IPS DF 6.9 (cell line): ENCODE measurements at regions not wholly inside any gene's neighbourhood (a gene's known extent, or its start where the extent isn't known, plus 50 kb on each side); places are given as distances from the start of the nearest gene placed in this dataset.
A peak's percentile ranks its signal among the peaks of the same experiment; 100 is the strongest.

Source experiments
- DNase-seq: peaks from one replicate; pipeline ENCODE4 v3.0.0-alpha.2; 2013; ENCODE audit warnings: low read depth, low spot score
- H3K27ac ChIP-seq: one replicate; pipeline ENCODE4 v1.5.1; 2013; ENCODE audit warnings: low read length, control low read depth
- H3K27me3 ChIP-seq: 2 replicates; pipeline ENCODE4 v1.6.1; 2013; ENCODE audit warnings: mild to moderate bottlenecking, low read length; ENCODE audit not compliant: control insufficient read depth, insufficient read depth
- H3K36me3 ChIP-seq: 2 replicates; pipeline ENCODE4 v1.6.1; 2013; ENCODE audit warnings: low read length; ENCODE audit not compliant: control insufficient read depth, insufficient read depth
- H3K4me1 ChIP-seq: 2 replicates; pipeline ENCODE4 v1.6.1; 2013; ENCODE audit warnings: low read length; ENCODE audit not compliant: control insufficient read depth, insufficient read depth
- H3K4me3 ChIP-seq: 2 replicates; pipeline ENCODE4 v1.5.1; 2013; ENCODE audit warnings: mild to moderate bottlenecking, low read length
- H3K9me3 ChIP-seq: 2 replicates; pipeline ENCODE4 v1.6.1; 2013; ENCODE audit warnings: low read length, inconsistent platforms; ENCODE audit not compliant: control insufficient read depth, insufficient read depth
- WGBS: extraction: QIAGEN DNeasy Blood & Tissue Kit; methylation state at CpG from one replicate; pipeline ENCODE4 v1.1.7; 2013; ENCODE audit warnings: mixed read lengths, missing lambda C conversion rate; ENCODE audit not compliant: insufficient read length, insufficient coverage; 5-methylcytosine and 5-hydroxymethylcytosine counted together

GRCh38 chr14:82055515-82056115 is 522.0 kb upstream of the SEL1L start:
- Histone ChIP-seq H3K4me1 (no peaks in the 10 kb centered on the region), H3K27ac (no peak overlapping the region), H3K9me3 (no peaks in the 10 kb centered on the region), H3K36me3 (no peaks in the 10 kb centered on the region), H3K4me3 (no peak overlapping the region), H3K27me3 (no peaks in the 10 kb centered on the region)
- no CpG with 5 or more reads among the region's 1 CpG for WGBS
- DNase-seq: no peak

GRCh38 chr14:82060219-82060618 is 526.6 kb upstream of the SEL1L start:
- Histone ChIP-seq H3K36me3 (no peaks in the 10 kb centered on the region), H3K4me1 (no peaks in the 10 kb centered on the region), H3K9me3 (no peaks in the 10 kb centered on the region), H3K27me3 (no peaks in the 10 kb centered on the region), H3K27ac (no peak overlapping the region), H3K4me3 (no peak overlapping the region)
- no CpG with 5 or more reads among the region's 3 CpGs for WGBS
- peak; percentile 63 for DNase-seq

GRCh38 chr14:82067221-82067875 is 533.7 kb upstream of the SEL1L start:
- no peaks in the 10 kb centered on the region for H3K27me3 ChIP-seq
- H3K36me3 ChIP-seq: no peaks in the 10 kb centered on the region
- no peaks in the 10 kb centered on the region for H3K9me3 ChIP-seq
- no peaks in the 10 kb centered on the region for H3K4me1 ChIP-seq
- no peak for DNase-seq
- no peak overlapping the region for H3K4me3 ChIP-seq
- WGBS: no CpG with 5 or more reads among the region's 11 CpGs
- no peak overlapping the region for H3K27ac ChIP-seq

GRCh38 chr14:82070040-82070439 is 536.4 kb upstream of the SEL1L start:
- H3K9me3 ChIP-seq: no peaks in the 10 kb centered on the region
- no peaks in the 10 kb centered on the region for H3K36me3 ChIP-seq
- WGBS: no CpG with 5 or more reads among the region's 3 CpGs
- no peak for DNase-seq
- H3K27ac ChIP-seq: no peak overlapping the region
- H3K4me1 ChIP-seq: no peaks in the 10 kb centered on the region
- no peak overlapping the region for H3K4me3 ChIP-seq
- H3K27me3 ChIP-seq: no peaks in the 10 kb centered on the region

GRCh38 chr14:82070753-82071152 is 537.1 kb upstream of the SEL1L start:
- no peaks in the 10 kb centered on the region for H3K36me3 ChIP-seq
- WGBS: no CpG with 5 or more reads among the region's 3 CpGs
- no peak overlapping the region for H3K27ac ChIP-seq
- H3K9me3 ChIP-seq: no peaks in the 10 kb centered on the region
- no peaks in the 10 kb centered on the region for H3K4me1 ChIP-seq
- DNase-seq: no peak
- H3K4me3 ChIP-seq: no peak overlapping the region
- H3K27me3 ChIP-seq: no peaks in the 10 kb centered on the region

- Histone ChIP-seq H3K9me3 (no peaks in the 10 kb centered on the region), H3K27ac (no peak overlapping the region), H3K4me3 (no peak overlapping the region), H3K4me1 (no peaks in the 10 kb centered on the region), H3K36me3 (no peaks in the 10 kb centered on the region), H3K27me3 (no peaks in the 10 kb centered on the region)
- no peak for DNase-seq
- WGBS: no CpG with 5 or more reads among the region's 2 CpGs
Observed at GRCh38 chr14:82073547-82073946, 539.9 kb upstream of the SEL1L start.

- peak; percentile 76 for DNase-seq
- Histone ChIP-seq H3K27ac (no peak overlapping the region), H3K4me1 (peaks cover under 1% of the 10 kb centered on the region; the same call in 1 of the 2 replicates), H3K36me3 (no peaks in the 10 kb centered on the region), H3K4me3 (no peak overlapping the region), H3K9me3 (no peaks in the 10 kb centered on the region), H3K27me3 (no peaks in the 10 kb centered on the region)
- no CpG with 5 or more reads among the region's 3 CpGs for WGBS
Observed at GRCh38 chr14:82075566-82075965, 541.9 kb upstream of the SEL1L start.

GRCh38 chr14:82079553-82079952 is 545.9 kb upstream of the SEL1L start:
- no peaks in the 10 kb centered on the region for H3K27me3 ChIP-seq

GRCh38 chr14:82080370-82080769 is 546.7 kb upstream of the SEL1L start:
- Histone ChIP-seq H3K27me3 (no peaks in the 10 kb centered on the region), H3K9me3 (no peaks in the 10 kb centered on the region), H3K4me3 (no peak overlapping the region), H3K36me3 (no peaks in the 10 kb centered on the region), H3K4me1 (peaks cover 1% of the 10 kb centered on the region; the same call in 1 of the 2 replicates), H3K27ac (no peak overlapping the region)
- peak; percentile 58 for DNase-seq
- no CpG with 5 or more reads among the region's 4 CpGs for WGBS

More at GRCh38 chr14:82079553-82079952, 545.9 kb upstream of the SEL1L start:
- no peak overlapping the region for H3K27ac ChIP-seq
- no peaks in the 10 kb centered on the region for H3K36me3 ChIP-seq
- H3K9me3 ChIP-seq: no peaks in the 10 kb centered on the region
- no CpG with 5 or more reads among the region's 3 CpGs for WGBS
- peaks cover 1% of the 10 kb centered on the region; the same call in 1 of the 2 replicates for H3K4me1 ChIP-seq
- no peak for DNase-seq
- no peak overlapping the region for H3K4me3 ChIP-seq

- H3K4me3 ChIP-seq: no peak overlapping the region
- no peak overlapping the region for H3K27ac ChIP-seq
- H3K27me3 ChIP-seq: no peaks in the 10 kb centered on the region
- H3K36me3 ChIP-seq: no peaks in the 10 kb centered on the region
- peaks cover 1% of the 10 kb centered on the region; the same call in 1 of the 2 replicates for H3K4me1 ChIP-seq
- no peaks in the 10 kb centered on the region for H3K9me3 ChIP-seq
- DNase-seq: no peak
- WGBS: no CpG with 5 or more reads among the region's 3 CpGs
Observed at GRCh38 chr14:82084813-82085212, 551.2 kb upstream of the SEL1L start.

- Histone ChIP-seq H3K9me3 (no peaks in the 10 kb centered on the region), H3K4me1 (no peaks in the 10 kb centered on the region; the same call in 1 of the 2 replicates), H3K36me3 (no peaks in the 10 kb centered on the region), H3K27me3 (no peaks in the 10 kb centered on the region), H3K4me3 (no peak overlapping the region), H3K27ac (no peak overlapping the region)
- WGBS: no CpG with 5 or more reads among the region's 2 CpGs
- no peak for DNase-seq
Observed at GRCh38 chr14:82091097-82091496, 557.4 kb upstream of the SEL1L start.
